ELF-1 (cell line): ENCODE measurements at regions not wholly inside any gene's neighbourhood (a gene's known extent, or its start where the extent isn't known, plus 50 kb on each side); places are given as distances from the start of the nearest gene placed in this dataset.
A peak's percentile ranks its signal among the peaks of the same experiment; 100 is the strongest.
"Not testable (repeated sequence)": the region's sequence is repeated elsewhere in the genome, so short reads cannot be mapped to it uniquely, and the experiment has no call there.

ENCODE experiments used
- DNase-seq: peaks from one replicate; pipeline ENCODE4 v3.0.0-alpha.2; 2016; ENCODE audit warnings: low read depth, low spot score

DNA sequence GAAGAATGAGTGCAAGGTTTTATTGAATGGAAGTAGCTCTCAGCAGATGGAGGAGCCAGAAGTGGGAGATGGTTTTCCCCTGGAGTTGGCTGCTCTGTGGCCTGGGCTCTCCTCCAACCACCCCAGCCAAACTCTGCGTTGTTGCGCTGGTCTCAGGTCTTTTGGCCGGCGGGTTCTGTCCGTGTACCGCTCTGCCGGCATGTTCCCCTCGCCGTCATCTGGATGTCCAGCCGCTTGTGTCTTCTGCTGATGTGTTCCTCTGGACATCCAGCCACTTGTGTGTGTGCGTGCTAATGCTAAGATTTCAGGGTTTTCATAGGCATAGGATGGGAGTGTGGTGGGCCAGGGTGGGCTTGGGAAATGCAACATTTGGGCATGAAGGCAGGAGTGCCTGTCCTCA, 1311.3 kb upstream of the TMEFF2 start:
- DNase-seq = no peak

DNA sequence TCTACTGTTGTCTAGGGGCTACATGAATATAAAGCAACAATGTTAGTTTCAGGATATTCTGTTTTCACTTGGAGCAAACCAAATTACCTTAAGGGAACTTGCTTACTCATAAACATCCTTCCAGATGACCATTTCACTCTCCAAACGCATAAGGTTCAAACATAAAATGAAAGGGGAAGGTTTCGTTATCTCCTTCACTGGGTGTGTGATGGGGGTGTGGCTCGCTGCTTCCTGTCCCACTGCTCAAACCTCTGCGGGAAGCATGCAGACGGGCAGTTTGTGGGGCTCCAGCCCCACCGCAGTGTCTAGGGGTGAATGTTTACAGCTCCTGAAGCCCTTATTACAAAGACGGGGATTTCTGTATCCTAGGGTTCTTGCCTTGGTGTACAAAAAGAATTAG, 1310.9 kb upstream of the TMEFF2 start:
- no peak for DNase-seq

GRCh38 chr2:193502363-193503035, 1307.8 kb upstream of the TMEFF2 start:
- peak; percentile 96 for DNase-seq

GRCh38 chr2:193496786-193497185, 1302.1 kb upstream of the TMEFF2 start:
- DNase-seq = no peak

DNA sequence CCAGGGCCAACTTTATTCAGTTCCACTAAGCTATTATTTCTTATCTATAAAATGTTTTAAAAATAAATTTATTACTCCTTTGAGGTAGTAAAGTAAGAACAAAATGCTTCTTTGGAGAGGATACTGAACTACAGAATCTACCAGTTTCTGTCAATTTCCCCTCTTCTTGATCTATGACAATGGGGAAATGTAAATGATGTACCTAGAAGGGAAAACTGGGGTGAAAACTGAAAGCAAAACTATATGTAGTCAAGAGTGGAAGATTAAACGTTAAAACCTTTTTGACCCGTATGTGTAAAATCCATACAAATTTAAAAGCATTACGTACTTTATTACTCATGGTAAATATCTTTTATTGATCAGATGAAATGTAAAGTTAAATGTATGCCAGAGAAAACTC, 1287.8 kb upstream of the TMEFF2 start:
- no peak for DNase-seq

GRCh38 chr2:193480187-193480586, 1285.5 kb upstream of the TMEFF2 start:
- no peak for DNase-seq

DNA sequence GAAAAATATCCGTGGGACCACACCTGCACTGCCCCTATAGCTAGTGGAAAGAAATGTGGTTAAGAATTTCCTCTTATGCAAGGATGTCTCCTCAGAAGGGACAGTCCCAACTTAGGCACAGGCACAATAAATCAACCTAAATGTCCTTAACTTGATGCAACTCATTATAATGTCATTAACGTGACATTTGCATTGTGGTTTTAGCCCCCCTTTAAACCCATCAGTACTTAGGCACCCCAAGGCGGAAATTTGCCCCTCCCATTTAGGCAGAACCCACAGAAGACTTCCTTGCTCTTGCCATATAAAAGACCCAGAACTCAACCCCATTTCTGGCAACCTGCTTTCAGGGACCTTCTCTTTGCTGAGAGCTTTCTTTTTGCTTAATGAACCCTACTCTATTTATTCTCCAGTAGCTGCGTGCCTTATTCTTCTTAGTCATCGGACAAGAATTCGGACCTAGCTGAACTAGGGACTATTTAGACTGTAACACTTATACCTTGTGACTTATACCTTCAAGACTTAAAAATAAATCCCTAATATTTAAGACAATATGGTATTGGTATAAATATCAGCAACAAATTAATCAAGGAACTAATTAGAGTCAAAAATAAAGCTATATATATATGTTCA, 1281.6 kb upstream of the TMEFF2 start:
- no peak for DNase-seq

- DNase-seq = no peak
These were observed 1280.3 kb upstream of the TMEFF2 start for GRCh38 chr2:193475038-193475437.

DNA sequence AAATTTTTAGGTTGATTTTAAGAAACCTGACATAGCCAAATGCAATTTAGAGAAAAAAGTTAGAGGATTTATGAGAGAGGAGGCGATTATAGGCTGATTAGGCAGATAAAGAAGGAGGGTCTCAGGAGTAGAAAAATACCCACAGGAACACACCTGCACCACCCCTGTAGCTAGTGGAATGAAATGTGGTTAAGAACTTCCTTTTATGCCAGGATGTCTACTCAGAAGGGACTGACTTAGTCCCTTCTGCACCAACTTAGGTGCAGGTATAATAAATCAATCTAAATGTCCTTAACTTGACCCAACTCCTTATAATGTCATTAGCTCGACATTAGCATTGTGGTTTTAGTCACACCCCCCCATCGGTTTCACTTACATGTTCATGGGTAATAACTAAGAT, 1274.5 kb upstream of the TMEFF2 start:
- DNase-seq = no peak

- no peak for DNase-seq
These were observed 1272.7 kb upstream of the TMEFF2 start for GRCh38 chr2:193467276-193467987.

DNA sequence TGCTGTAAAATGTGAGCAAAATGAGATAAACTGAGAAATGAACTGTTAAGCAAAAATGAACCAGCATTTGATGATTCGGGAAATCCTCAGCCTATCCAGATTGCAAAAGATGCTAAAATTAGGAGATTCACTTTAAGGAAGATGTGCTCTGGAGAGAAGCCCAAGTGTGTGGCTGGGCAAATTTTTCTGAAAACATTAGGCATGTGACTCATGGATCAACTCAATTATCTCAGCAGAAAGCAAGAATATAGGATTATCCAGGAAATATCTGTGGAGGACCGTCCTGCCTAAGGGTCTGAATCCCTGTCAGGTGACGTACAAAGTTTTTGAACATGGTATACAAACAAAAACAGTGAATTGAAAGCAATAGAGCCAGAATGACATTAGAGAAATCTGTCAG, 1268.3 kb upstream of the TMEFF2 start:
- no peak for DNase-seq

DNA sequence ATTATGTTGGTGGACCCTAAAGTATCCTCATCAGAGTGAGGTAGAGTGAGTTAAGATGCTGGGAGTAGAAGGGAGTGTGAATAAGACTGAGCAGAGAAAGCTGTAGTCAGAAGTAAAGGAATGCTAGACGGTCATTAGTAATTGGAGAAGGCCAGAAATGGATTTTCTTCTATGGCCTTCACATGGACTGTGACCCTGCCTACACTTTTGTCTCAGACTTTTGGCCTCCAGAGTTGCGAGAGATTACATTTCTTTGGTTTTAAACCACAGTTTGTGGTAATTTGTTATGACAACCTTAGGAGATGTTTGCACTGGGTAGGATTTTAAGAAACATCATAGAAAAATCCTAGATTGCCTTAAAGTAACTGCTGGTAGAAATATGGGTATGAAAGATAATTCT, 1267.7 kb upstream of the TMEFF2 start:
- DNase-seq = no peak

GRCh38 chr2:193461431-193461934, 1266.8 kb upstream of the TMEFF2 start:
- DNase-seq = no peak

DNA sequence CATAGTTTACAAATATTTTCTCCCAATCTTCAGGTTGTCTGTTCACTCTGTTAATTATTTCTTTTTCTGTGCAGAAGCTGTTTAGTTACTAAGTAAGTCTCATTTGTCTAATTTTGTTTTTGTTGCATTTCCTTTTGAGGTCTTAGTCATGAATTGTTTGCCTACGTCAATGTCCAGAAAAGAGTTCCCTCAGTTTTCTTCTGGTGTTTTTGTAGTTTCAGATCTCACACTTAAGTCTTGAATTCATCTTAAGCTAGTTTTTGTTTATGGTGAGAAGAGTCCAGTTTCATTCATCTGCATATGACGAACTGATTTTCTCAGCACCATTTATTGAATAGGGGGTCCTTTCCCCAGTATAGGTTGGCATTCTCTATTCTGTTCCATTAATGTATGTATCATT, 1252.2 kb upstream of the TMEFF2 start:
- no peak for DNase-seq

- no peak for DNase-seq
These were observed 1247.6 kb upstream of the TMEFF2 start for GRCh38 chr2:193442293-193442692.

DNA sequence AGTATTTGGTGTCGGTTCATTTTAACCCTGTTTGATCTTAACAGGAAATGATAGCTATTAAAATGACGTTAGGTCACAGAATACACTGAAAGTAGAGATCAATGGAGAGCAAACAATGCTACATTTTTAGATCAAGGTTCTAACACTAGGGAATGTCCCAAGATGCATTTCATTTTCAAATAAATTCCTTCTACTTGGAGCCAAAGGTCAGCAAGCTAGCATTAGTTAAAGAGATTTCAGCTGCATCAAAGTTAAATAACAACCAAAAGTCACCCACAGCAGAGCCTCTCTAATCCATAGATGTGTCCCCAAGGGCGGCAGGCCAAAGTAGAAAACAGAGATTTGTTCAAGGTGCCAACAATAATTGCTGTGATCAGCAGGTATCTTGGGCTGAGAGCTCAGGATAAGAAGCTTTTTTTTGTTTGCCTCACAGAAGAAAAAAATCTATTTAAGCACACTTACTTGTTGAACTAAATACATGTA, 1233.6 kb upstream of the TMEFF2 start:
- DNase-seq = no peak

DNA sequence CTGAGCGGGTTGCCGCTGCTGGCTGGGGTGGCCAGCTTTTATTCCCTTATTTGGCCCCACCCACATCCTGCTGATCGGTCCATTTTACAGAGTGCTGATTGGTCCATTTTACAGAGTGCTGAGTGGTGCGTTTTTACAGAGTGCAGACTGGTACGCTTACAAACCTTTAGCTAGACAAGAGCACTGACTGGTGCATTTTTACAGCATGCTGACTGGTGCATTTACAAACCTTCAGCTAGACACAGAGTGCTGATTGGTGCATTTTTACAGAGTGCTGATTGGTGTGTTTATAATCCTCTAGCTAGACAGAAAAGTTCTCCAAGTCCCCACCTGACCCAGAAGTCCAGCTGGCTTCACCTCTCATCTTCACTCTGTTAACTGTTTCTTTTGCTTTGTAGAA, 1217.6 kb upstream of the TMEFF2 start:
- not testable (repeated sequence) for DNase-seq

DNA sequence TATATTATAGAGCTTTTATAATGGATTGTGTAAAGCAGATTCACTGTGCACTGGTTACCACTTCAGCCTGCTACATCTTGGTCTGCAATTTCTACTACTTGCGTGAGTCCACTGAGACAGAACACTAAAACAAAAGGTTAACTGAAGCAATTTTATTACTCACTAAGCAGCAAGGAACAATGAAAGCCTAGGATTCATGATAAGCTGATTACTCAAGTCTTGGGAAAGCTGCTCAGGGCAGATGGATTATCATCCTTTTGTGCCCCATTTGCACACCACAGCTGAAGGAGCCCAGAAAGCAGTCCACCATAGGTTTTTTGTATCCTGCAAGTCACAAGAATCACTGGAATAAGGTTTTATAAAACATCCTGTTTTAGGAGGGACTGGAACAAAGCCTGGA, 1215.2 kb upstream of the TMEFF2 start:
- no peak for DNase-seq

- peak; percentile 86 for DNase-seq
These were observed 1187.8 kb upstream of the TMEFF2 start for GRCh38 chr2:193382583-193382982.

- no peak for DNase-seq
These were observed 1183.1 kb upstream of the TMEFF2 start for GRCh38 chr2:193377789-193378188.

DNA sequence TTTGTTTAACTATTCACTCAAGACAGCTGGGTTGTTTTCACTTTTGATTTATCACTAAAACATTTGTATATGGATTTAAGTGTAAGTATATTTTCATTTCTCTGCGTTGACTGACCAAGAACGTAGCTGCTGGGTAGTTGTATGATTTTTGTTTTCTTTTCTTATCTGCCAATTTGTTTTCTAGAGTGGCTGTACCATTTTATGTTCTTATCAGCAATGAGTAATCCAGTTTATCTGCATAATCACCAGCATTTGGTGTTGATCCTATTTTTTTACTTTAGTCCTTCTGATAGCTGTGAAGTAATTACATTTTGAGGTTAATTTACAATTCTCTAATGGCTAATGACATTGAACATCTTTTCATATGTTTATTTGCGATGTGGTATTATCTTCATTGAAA, 1178.4 kb upstream of the TMEFF2 start:
- DNase-seq = no peak

DNA sequence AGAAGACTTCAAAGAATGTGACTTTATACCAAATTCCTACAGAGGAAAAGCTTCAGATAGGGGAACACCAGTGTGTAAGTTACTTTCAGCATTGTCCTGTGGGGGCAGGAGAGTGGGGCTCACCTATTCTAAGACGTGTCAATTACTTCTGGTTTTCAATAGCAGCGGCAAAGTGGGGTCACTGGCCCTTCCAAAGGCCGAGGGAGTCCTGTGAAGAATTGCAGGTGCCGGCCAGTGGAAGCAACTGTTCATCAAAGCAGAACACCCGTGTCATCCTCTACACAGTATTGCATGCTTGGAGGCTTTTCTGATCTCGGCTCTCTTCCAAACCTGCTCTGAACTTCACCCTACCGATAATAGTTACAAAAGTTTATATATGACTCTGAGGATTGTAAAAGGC, 1176.5 kb upstream of the TMEFF2 start:
- no peak for DNase-seq

DNA sequence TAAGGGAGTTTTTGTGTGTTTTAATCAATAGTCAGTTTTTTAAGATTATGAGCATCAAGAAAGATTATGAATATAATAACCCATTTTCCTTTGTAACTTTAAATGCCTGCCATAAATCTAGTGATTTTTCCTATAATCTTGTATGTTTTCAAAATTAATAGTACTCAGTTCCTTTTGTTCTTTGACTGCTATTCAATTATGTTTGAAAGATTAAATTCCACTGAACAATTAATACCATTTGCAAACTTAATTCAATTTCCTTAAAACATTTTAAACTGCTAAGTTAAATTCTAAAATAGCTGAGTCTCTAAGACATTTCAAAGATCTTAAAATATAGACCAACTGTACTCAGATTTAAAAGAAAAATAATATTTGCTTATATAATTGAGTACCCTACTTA, 1173.9 kb upstream of the TMEFF2 start:
- DNase-seq = no peak
